C4-2B (cell line): ENCODE measurements at regions not wholly inside any gene's neighbourhood (a gene's known extent, or its start where the extent isn't known, plus 50 kb on each side); places are given as distances from the start of the nearest gene placed in this dataset.

Experiments
- ZFX ChIP-seq: fragments of 450-650 bp; IDR thresholded peaks from 2 replicates; pipeline ENCODE4 v1.6.1; 2017
- TF ChIP-seq, protein P1 (sequence below): fragments of 450-650 bp; conservative IDR thresholded peaks from 2 replicates; pipeline ENCODE4 v1.5.1; 2017; ENCODE audit warnings: mild to moderate bottlenecking

DNA sequence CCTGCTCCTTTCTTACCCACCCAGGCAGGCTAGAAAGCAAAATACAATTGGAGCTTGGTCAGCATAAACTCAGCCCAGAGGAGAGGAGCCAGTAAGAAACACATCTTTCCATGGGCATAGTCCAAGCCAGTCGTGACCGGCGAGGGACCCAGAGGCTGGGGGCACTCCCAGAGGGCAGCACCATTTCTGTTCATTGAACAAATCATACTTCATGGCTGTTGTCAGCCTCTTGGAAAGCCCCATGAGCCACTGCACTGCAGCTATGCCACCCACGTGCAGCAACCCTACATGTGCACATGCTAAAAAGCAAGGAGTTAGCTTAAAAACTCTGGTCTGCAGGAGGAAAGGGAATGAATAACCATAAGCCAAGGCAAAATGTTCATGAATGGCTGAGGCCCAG, 90.0 kb upstream of the CDKN3 start:
- TF ChIP-seq, protein P1, sequence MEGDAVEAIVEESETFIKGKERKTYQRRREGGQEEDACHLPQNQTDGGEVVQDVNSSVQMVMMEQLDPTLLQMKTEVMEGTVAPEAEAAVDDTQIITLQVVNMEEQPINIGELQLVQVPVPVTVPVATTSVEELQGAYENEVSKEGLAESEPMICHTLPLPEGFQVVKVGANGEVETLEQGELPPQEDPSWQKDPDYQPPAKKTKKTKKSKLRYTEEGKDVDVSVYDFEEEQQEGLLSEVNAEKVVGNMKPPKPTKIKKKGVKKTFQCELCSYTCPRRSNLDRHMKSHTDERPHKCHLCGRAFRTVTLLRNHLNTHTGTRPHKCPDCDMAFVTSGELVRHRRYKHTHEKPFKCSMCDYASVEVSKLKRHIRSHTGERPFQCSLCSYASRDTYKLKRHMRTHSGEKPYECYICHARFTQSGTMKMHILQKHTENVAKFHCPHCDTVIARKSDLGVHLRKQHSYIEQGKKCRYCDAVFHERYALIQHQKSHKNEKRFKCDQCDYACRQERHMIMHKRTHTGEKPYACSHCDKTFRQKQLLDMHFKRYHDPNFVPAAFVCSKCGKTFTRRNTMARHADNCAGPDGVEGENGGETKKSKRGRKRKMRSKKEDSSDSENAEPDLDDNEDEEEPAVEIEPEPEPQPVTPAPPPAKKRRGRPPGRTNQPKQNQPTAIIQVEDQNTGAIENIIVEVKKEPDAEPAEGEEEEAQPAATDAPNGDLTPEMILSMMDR, result no peak
- no peak for TF ChIP-seq ZFX
